ENCODE measurements at regions not wholly inside any gene's neighbourhood (a gene's known extent, or its start where the extent isn't known, plus 50 kb on each side); places are given as distances from the start of the nearest gene placed in this dataset.

GRCh38 chr15:70192490-70192889 lies 94.8 kb upstream of the TLE3 start:
- no peak for TF ChIP-seq CTCF (IDR thresholded peaks at IDR 0.05)
- TF ChIP-seq EZH2 (IDR thresholded peaks at IDR 0.05), result no peak
- no peak for TF ChIP-seq EZH2phosphoT487 (IDR thresholded peaks at IDR 0.05)
